Transverse colon (tissue), 3 donors: ENCODE measurements at regions not wholly inside any gene's neighbourhood (a gene's known extent, or its start where the extent isn't known, plus 50 kb on each side); places are given as distances from the start of the nearest gene placed in this dataset.

Source experiments
- EP300 ChIP-seq: sonication (generic); formaldehyde crosslinking; IDR thresholded peaks from one replicate; pipeline ENCODE4 v1.6.1; 2017; ENCODE audit warnings: antibody characterized with exemption, low read depth
- POLR2A ChIP-seq: fragments of 450-650 bp; IDR thresholded peaks from one replicate; pipeline ENCODE4 v1.6.1; 2016; ENCODE audit warnings: antibody characterized with exemption, mild to moderate bottlenecking, moderate library complexity
- TF ChIP-seq, protein P1 (sequence below), 5 experiments: fragments of 200-600 bp in 3 of 5; fragments of 450-650 bp in 2 of 5; sonication (generic) in 3 of 5; IDR thresholded peaks; 1 replicate in 2 of 5; 2 replicates in 3 of 5; pipeline ENCODE4 v1.5.1; 2016 to 2017; ENCODE audit warnings: antibody characterized with exemption in 5 of 5, inconsistent platforms in 3 of 5, mild to moderate bottlenecking in 2 of 5, moderate library complexity in 1 of 5

- TF ChIP-seq, protein P1, sequence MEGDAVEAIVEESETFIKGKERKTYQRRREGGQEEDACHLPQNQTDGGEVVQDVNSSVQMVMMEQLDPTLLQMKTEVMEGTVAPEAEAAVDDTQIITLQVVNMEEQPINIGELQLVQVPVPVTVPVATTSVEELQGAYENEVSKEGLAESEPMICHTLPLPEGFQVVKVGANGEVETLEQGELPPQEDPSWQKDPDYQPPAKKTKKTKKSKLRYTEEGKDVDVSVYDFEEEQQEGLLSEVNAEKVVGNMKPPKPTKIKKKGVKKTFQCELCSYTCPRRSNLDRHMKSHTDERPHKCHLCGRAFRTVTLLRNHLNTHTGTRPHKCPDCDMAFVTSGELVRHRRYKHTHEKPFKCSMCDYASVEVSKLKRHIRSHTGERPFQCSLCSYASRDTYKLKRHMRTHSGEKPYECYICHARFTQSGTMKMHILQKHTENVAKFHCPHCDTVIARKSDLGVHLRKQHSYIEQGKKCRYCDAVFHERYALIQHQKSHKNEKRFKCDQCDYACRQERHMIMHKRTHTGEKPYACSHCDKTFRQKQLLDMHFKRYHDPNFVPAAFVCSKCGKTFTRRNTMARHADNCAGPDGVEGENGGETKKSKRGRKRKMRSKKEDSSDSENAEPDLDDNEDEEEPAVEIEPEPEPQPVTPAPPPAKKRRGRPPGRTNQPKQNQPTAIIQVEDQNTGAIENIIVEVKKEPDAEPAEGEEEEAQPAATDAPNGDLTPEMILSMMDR (IDR thresholded peaks at IDR 0.05) = no peak
- TF ChIP-seq EP300 (no peak), POLR2A (no peak)
These were observed 947.1 kb downstream of the GRM8 start for GRCh38 chr7:126305671-126306070.
